Mesenchymal stem cell (in vitro differentiated cells and primary cell): ENCODE measurements at regions not wholly inside any gene's neighbourhood (a gene's known extent, or its start where the extent isn't known, plus 50 kb on each side); places are given as distances from the start of the nearest gene placed in this dataset.

Source experiments
- DNase-seq: peaks from one replicate; pipeline ENCODE4 v3.0.0-alpha.2; 2013
- H2AFZ ChIP-seq: one replicate; pipeline ENCODE4 v1.6.1; 2013; ENCODE audit warnings: low read depth, mild to moderate bottlenecking, control low read depth, inconsistent platforms, low read length, moderate library complexity
- H2AK5ac ChIP-seq: 2 replicates; pipeline ENCODE4 v1.6.1; 2013; ENCODE audit warnings: low read length, moderate library complexity, mild to moderate bottlenecking, inconsistent platforms; ENCODE audit not compliant: severe bottlenecking
- H2BK120ac ChIP-seq: one replicate; pipeline ENCODE4 v1.6.1; 2013; ENCODE audit warnings: low read depth, mild to moderate bottlenecking, inconsistent platforms, low read length, moderate library complexity
- H2BK12ac ChIP-seq, 2 experiments: one replicate each; pipeline ENCODE4 v1.6.1; 2013; ENCODE audit warnings: inconsistent platforms in 2 of 2, low read length in 2 of 2, mild to moderate bottlenecking in 2 of 2, moderate library complexity in 2 of 2, control low read depth in 1 of 2
- H2BK15ac ChIP-seq: one replicate; pipeline ENCODE4 v1.6.1; 2013; ENCODE audit warnings: mild to moderate bottlenecking, low read depth, inconsistent platforms; ENCODE audit not compliant: poor library complexity, severe bottlenecking
- H2BK5ac ChIP-seq: 2 replicates; pipeline ENCODE4 v1.6.1; 2013; ENCODE audit warnings: low read depth, mild to moderate bottlenecking, low read length, control low read depth, inconsistent platforms; ENCODE audit not compliant: poor library complexity, severe bottlenecking
- H3K14ac ChIP-seq, 2 experiments: one replicate each; pipeline ENCODE4 v1.6.1; 2013; ENCODE audit warnings: inconsistent platforms in 2 of 2, low read length in 2 of 2, control low read depth in 1 of 2, mild to moderate bottlenecking in 1 of 2, moderate library complexity in 1 of 2
- H3K18ac ChIP-seq, 2 experiments: one replicate each; pipeline ENCODE4 v1.6.1; 2013; ENCODE audit warnings: inconsistent platforms in 2 of 2, low read length in 2 of 2, control low read depth in 1 of 2, low read depth in 1 of 2, mild to moderate bottlenecking in 1 of 2
- H3K23ac ChIP-seq, 2 experiments: one replicate each; pipeline ENCODE4 v1.6.1; 2013; ENCODE audit warnings: inconsistent platforms in 2 of 2, low read length in 2 of 2, mild to moderate bottlenecking in 2 of 2, moderate library complexity in 2 of 2, control low read depth in 1 of 2
- H3K27ac ChIP-seq: 2 replicates; pipeline ENCODE4 v1.5.1; 2013; ENCODE audit warnings: mild to moderate bottlenecking, moderate library complexity, low read length, control low read depth, inconsistent platforms; ENCODE audit not compliant: poor library complexity, severe bottlenecking
- H3K27me3 ChIP-seq, 2 experiments: 2 replicates each; pipeline versions ENCODE4 v1.6.1 to v1.7.0; 2013; ENCODE audit warnings: low read length in 2 of 2, mild to moderate bottlenecking in 2 of 2, moderate library complexity in 2 of 2, control low read depth in 1 of 2, inconsistent platforms in 1 of 2; ENCODE audit not compliant: control insufficient read depth in 1 of 2, insufficient read depth in 1 of 2
- H3K36me3 ChIP-seq, 2 experiments: 2 replicates each; pipeline versions ENCODE4 v1.6.1 to v1.7.0; 2013; ENCODE audit warnings: low read length in 2 of 2, control low read depth in 1 of 2, inconsistent platforms in 1 of 2, low read depth in 1 of 2, mild to moderate bottlenecking in 1 of 2; ENCODE audit not compliant: insufficient read depth in 2 of 2, control insufficient read depth in 1 of 2
- H3K4ac ChIP-seq, 2 experiments: one replicate each; pipeline ENCODE4 v1.6.1; 2013; ENCODE audit warnings: inconsistent platforms in 2 of 2, low read length in 2 of 2, mild to moderate bottlenecking in 2 of 2, moderate library complexity in 2 of 2, control low read depth in 1 of 2, low read depth in 1 of 2
- H3K4me1 ChIP-seq: 2 replicates; pipeline ENCODE4 v1.6.1; 2013; ENCODE audit warnings: low read depth, low read length, control low read depth; ENCODE audit not compliant: control insufficient read depth, insufficient read depth
- H3K4me2 ChIP-seq: 2 replicates; pipeline ENCODE4 v1.6.1; 2013; ENCODE audit warnings: low read length, mild to moderate bottlenecking, inconsistent platforms; ENCODE audit not compliant: poor library complexity, severe bottlenecking
- H3K4me3 ChIP-seq, 2 experiments: 2 replicates each; pipeline versions ENCODE4 v1.5.1 to v1.7.0; 2013; ENCODE audit warnings: low read length in 2 of 2, mild to moderate bottlenecking in 2 of 2, control low read depth in 1 of 2, low read depth in 1 of 2; ENCODE audit not compliant: insufficient read depth in 1 of 2
- H3K79me1 ChIP-seq: replicated peaks from 2 replicates; pipeline ENCODE4 v1.6.1; 2013; ENCODE audit warnings: mild to moderate bottlenecking, control low read depth, low read length, inconsistent platforms; ENCODE audit not compliant: poor library complexity, severe bottlenecking
- H3K9ac ChIP-seq: 2 replicates; pipeline ENCODE4 v1.7.0; 2013; ENCODE audit warnings: mild to moderate bottlenecking, low read length, moderate library complexity
- H3K9me3 ChIP-seq: 2 replicates; pipeline ENCODE4 v1.7.0; 2013; ENCODE audit warnings: mild to moderate bottlenecking, low read length; ENCODE audit not compliant: control insufficient read depth
- H4K8ac ChIP-seq: one replicate; pipeline ENCODE4 v1.6.1; 2013; ENCODE audit warnings: inconsistent platforms, mild to moderate bottlenecking, low read length, moderate library complexity
- H4K91ac ChIP-seq: one replicate; pipeline ENCODE4 v1.6.1; 2013; ENCODE audit warnings: mild to moderate bottlenecking, low read length, inconsistent platforms
- WGBS: methylation state at CpG from one replicate; pipeline ENCODE4 v1.1.7; 2013; ENCODE audit warnings: mixed read lengths; 5-methylcytosine and 5-hydroxymethylcytosine counted together

- Histone ChIP-seq H3K4me2 (no peak overlapping the region), H3K4me1 (no peaks in the 10 kb centered on the region), H4K8ac (no peak overlapping the region), H2AFZ (no peak overlapping the region), H3K27me3 (no peaks in the 10 kb centered on the region), H3K4ac (no peak overlapping the region), H2BK12ac (no peak overlapping the region), H2BK120ac (no peak overlapping the region), H2AK5ac (no peak overlapping the region), H2BK5ac (no peak overlapping the region), H3K9ac (no peak overlapping the region), H4K91ac (no peak overlapping the region), H3K18ac (no peak overlapping the region), H3K23ac (no peak overlapping the region), H3K4me3 (no peak overlapping the region), H3K79me1 (no peaks in the 10 kb centered on the region), H3K9me3 (peaks cover 8% of the 10 kb centered on the region), H3K27ac (no peak overlapping the region), H3K36me3 (no peaks in the 10 kb centered on the region), H2BK15ac (no peak overlapping the region), H3K14ac (no peak overlapping the region)
- no peak for DNase-seq
- WGBS, result no CpG with 5 or more reads among the region's 1 CpG
These were observed 321.0 kb downstream of the TBC1D4 start for GRCh38 chr13:75160984-75161383.

DNA sequence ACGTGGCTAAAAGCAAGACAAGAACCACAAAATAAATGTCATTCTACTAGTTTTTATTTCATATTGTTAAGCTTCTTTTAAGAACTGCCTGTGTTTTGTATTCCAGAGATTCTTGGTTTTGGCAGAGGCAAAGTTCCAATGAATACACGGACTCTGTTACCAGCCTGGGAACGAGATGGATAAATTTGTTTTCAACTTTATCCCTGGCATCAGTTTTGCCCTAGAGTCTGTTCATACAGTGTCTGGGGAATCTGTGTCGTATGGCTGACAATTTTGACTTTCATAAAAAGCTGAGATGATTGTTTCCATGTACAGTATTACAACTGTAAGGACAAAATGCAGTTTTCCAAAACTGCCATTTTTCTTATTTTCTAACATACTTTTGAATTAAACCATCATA lies 327.6 kb downstream of the TBC1D4 start:
- Histone ChIP-seq H2BK12ac (no peak overlapping the region), H3K9me3 (peaks cover 8% of the 10 kb centered on the region), H4K8ac (no peak overlapping the region), H3K4me3 (no peak overlapping the region), H4K91ac (no peak overlapping the region), H3K9ac (peak overlapping the region; percentile 21), H2BK5ac (no peak overlapping the region), H2BK120ac (no peak overlapping the region), H3K4me1 (peaks cover 1% of the 10 kb centered on the region), H2AK5ac (no peak overlapping the region), H3K79me1 (no peaks in the 10 kb centered on the region), H2AFZ (no peak overlapping the region), H3K18ac (no peak overlapping the region), H3K36me3 (no peaks in the 10 kb centered on the region), H3K27me3 (no peaks in the 10 kb centered on the region), H3K23ac (no peak overlapping the region), H3K27ac (no peak overlapping the region), H2BK15ac (no peak overlapping the region), H3K4ac (no peak overlapping the region), H3K4me2 (no peak overlapping the region), H3K14ac (no peak overlapping the region)
- no peak for DNase-seq
- 85% methylated on average over 2 of the region's 4 CpGs for WGBS

DNA sequence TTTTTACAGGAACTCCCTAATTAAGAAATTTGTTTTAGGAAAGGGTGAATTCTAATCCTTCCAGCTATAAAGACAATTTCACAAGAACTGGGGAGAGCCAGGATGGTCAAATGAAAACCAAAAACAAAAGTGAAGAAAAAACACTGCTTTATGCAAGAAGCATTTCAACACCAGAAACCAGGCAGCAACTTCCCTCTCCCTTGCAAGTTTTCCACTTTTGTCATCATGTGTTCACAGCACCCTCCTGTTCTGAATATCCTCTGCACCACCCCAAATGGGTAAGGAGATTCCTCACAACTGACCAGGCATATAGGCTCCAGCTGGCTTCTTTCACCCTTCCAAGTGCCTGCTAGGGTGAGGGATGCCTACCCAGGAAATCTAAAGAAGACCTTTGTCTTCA lies 328.1 kb downstream of the TBC1D4 start:
- no peak overlapping the region for H3K18ac ChIP-seq
- H2AFZ ChIP-seq, result no peak overlapping the region
- H3K4me1 ChIP-seq, result peaks cover 1% of the 10 kb centered on the region
- H3K36me3 ChIP-seq, result no peaks in the 10 kb centered on the region
- H3K9me3 ChIP-seq, result peaks cover 8% of the 10 kb centered on the region
- DNase-seq, result peak; percentile 22
- peak overlapping the region; percentile 30 for H3K9ac ChIP-seq
- H2AK5ac ChIP-seq, result no peak overlapping the region
- H3K4me3 ChIP-seq, result no peak overlapping the region
- H2BK5ac ChIP-seq, result no peak overlapping the region
- H3K27ac ChIP-seq, result peak overlapping the region; percentile 10
- H3K79me1 ChIP-seq, result no peaks in the 10 kb centered on the region
- no peak overlapping the region for H3K4me2 ChIP-seq
- no peak overlapping the region for H3K4ac ChIP-seq
- H2BK15ac ChIP-seq, result no peak overlapping the region
- H4K91ac ChIP-seq, result no peak overlapping the region
- no peak overlapping the region for H3K23ac ChIP-seq
- no peak overlapping the region for H3K14ac ChIP-seq
- no peaks in the 10 kb centered on the region for H3K27me3 ChIP-seq
- no peak overlapping the region for H4K8ac ChIP-seq
- H2BK120ac ChIP-seq, result no peak overlapping the region
- no peak overlapping the region for H2BK12ac ChIP-seq

DNA sequence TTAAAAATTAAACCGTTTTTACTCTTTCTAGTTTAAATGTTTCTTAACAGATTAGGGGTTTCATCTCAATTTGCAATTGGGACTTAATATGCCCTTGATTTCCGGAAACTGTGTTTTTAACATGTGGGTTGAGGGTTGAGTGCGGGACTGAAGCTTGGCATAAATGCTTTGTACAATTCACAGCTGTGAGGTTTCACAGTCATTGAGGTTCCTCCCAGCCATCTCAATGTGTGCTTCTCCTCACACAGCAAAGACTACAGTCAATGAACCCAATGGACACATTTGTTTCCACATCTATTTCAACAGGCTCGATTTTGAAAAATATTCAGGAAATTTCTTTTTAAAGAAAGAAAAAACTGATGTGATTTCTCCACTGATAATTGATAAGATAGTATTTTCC lies 328.6 kb downstream of the TBC1D4 start:
- peak overlapping the region; percentile 40 for H2AK5ac ChIP-seq
- no peak overlapping the region for H3K23ac ChIP-seq
- no peaks in the 10 kb centered on the region for H3K36me3 ChIP-seq
- no peak overlapping the region for H3K14ac ChIP-seq
- peaks cover 8% of the 10 kb centered on the region for H3K9me3 ChIP-seq
- H3K4me3 ChIP-seq, result no peak overlapping the region
- no peak overlapping the region for H3K4me2 ChIP-seq
- no peaks in the 10 kb centered on the region for H3K27me3 ChIP-seq
- H3K27ac ChIP-seq, result no peak overlapping the region
- H3K18ac ChIP-seq, result no peak overlapping the region
- H3K4ac ChIP-seq, result no peak overlapping the region
- no peaks in the 10 kb centered on the region for H3K79me1 ChIP-seq
- 100% methylated on average over 1 of the region's 4 CpGs for WGBS
- H2BK15ac ChIP-seq, result no peak overlapping the region
- no peak overlapping the region for H2BK120ac ChIP-seq
- no peak for DNase-seq
- H2BK5ac ChIP-seq, result no peak overlapping the region
- H3K4me1 ChIP-seq, result peaks cover 1% of the 10 kb centered on the region
- H3K9ac ChIP-seq, result peak overlapping the region; percentile 30
- H2AFZ ChIP-seq, result no peak overlapping the region
- no peak overlapping the region for H4K8ac ChIP-seq
- H4K91ac ChIP-seq, result no peak overlapping the region
- H2BK12ac ChIP-seq, result no peak overlapping the region
